Testis (tissue), 2 donors: ENCODE measurements at regions not wholly inside any gene's neighbourhood (a gene's known extent, or its start where the extent isn't known, plus 50 kb on each side); places are given as distances from the start of the nearest gene placed in this dataset.

Experiments
- POLR2A ChIP-seq: fragments of 450-650 bp; IDR thresholded peaks from one replicate; pipeline ENCODE4 v1.6.1; 2017; ENCODE audit warnings: antibody characterized with exemption, mild to moderate bottlenecking, moderate library complexity
- TF ChIP-seq, protein P1 (sequence below), 3 experiments: fragments of 450-650 bp in 2 of 3; fragments of 200-600 bp in 1 of 3; sonication (generic) in 1 of 3; IDR thresholded peaks; one replicate each; pipeline ENCODE4 v1.5.1; 2016 to 2019; ENCODE audit warnings: antibody characterized with exemption in 3 of 3, mild to moderate bottlenecking in 2 of 3, moderate library complexity in 1 of 3

DNA sequence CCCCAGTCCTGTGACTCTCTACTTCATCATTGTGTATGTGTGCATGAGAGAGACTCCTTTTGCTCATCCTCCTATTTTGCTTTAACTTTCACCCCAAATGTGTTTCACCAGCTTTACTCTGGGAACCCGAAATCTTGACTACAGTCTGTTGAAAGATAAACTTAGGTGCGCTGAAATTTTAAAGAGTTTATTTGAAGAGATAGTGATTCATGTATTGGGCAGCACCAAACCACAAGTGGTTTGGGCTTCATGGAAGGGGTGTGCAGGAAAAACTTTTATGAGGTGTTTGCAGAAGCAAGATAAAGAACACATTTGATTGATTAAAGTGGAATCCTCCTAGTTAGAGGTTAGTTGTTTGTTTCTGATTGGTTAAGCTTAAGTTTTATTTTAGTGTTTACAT is 50.8 kb upstream of the RFC3 start:
- TF ChIP-seq, protein P1, sequence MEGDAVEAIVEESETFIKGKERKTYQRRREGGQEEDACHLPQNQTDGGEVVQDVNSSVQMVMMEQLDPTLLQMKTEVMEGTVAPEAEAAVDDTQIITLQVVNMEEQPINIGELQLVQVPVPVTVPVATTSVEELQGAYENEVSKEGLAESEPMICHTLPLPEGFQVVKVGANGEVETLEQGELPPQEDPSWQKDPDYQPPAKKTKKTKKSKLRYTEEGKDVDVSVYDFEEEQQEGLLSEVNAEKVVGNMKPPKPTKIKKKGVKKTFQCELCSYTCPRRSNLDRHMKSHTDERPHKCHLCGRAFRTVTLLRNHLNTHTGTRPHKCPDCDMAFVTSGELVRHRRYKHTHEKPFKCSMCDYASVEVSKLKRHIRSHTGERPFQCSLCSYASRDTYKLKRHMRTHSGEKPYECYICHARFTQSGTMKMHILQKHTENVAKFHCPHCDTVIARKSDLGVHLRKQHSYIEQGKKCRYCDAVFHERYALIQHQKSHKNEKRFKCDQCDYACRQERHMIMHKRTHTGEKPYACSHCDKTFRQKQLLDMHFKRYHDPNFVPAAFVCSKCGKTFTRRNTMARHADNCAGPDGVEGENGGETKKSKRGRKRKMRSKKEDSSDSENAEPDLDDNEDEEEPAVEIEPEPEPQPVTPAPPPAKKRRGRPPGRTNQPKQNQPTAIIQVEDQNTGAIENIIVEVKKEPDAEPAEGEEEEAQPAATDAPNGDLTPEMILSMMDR (IDR thresholded peaks at IDR 0.05) = no peak
- TF ChIP-seq POLR2A = no peak
